ENCODE measurements at regions not wholly inside any gene's neighbourhood (a gene's known extent, or its start where the extent isn't known, plus 50 kb on each side); places are given as distances from the start of the nearest gene placed in this dataset.
A peak's percentile ranks its signal among the peaks of the same experiment; 100 is the strongest.

- no peak for DNase-seq (ENCODE audit: extremely low read depth in 1 of 11, low read depth in 9 of 11, low spot score in 4 of 11)
These were observed 73.6 kb upstream of the GLI2 start for GRCh38 chr2:120662046-120662445.

- DNase-seq (ENCODE audit: extremely low read depth in 1 of 11, low read depth in 9 of 11, low spot score in 4 of 11) = no peak
These were observed 72.9 kb upstream of the GLI2 start for GRCh38 chr2:120662746-120663145.

GRCh38 chr2:120666433-120666832 lies 69.2 kb upstream of the GLI2 start:
- no peak for DNase-seq (ENCODE audit: extremely low read depth in 1 of 11, low read depth in 9 of 11, low spot score in 4 of 11)

DNA sequence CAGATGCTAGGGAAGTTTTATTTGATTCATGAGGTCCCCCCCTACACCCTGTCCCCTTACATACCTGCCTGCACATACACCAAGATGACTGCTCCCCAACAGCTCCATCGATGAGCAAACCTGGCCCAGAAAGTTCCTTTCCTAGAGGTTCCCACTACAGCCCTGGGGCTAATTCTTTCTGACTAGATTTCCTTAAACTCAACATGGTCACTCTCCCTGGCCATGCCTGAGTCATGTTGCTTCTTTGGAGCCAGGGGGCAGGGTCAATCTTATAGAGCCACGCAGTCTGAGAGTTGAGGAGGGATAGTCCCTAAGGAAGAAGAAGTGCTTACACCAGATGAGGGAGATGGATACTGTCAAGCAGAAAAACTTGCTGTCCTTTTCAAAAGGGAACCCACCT lies 67.7 kb upstream of the GLI2 start:
- no peak for DNase-seq (ENCODE audit: extremely low read depth in 1 of 11, low read depth in 9 of 11, low spot score in 4 of 11)

DNA sequence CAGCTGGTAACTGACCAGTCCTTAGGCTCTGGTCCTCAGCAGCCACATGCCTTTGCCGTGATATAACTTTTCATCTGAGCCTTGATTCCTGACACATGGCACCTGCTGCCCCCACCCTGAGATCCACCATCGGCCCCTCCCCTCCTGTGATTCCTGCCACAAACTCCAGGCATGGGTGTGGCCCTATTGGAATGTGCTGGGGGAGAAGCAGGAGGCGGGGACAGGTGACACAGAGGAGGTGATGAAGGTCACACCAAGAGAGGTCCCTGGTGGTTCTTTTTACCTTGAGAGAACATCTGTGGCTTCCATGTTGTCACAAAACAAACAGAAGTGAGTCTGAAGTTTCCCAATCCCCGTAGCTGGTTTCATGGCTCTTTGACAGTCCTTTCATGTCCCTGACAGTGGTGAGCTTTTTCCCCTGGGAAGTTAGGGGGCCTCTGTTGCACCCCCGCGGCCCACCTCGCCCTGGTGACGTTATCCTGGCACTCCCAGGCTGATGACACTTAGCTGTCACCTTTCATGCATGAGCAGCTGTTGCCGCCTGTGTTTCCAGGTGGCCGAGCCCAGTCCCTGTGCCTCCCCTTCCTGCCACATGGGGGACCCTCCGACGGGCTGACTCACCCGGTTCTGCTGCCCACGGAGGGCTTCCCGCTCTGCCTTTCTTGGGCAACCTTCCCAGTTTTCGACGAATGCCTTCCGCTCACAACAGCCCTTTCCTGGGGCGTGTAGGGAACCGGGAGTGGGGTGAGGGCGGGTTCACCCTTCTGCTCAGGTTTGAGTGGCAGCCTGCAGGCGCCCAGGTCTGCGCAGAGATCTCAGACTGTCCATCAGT lies 66.3 kb upstream of the GLI2 start:
- peak in 6 of 11 donors; percentile 20 to 46 (median 34) for DNase-seq (ENCODE audit: extremely low read depth in 1 of 11, low read depth in 9 of 11, low spot score in 4 of 11)

GRCh38 chr2:120669971-120670370 lies 65.7 kb upstream of the GLI2 start:
- no peak for DNase-seq (ENCODE audit: extremely low read depth in 1 of 11, low read depth in 9 of 11, low spot score in 4 of 11)

DNA sequence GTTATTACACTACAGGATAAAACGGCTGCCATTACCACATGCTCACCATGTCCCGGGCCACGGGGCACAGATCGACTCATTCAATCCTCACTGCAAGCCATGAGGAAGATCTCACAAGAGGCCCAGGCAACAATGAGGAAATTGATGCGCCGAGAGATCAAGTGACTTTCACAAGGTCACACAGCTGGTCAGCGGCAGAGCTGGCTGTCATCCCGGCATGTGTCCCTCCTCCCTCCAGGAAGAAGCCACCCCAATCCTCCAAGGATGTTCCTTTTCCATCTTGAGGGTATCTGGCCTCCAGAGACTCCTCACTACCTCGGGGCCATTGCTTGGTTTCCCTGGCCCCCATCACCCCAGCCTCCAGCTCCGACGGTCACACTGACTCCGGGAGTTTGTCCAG lies 65.3 kb upstream of the GLI2 start:
- DNase-seq (ENCODE audit: extremely low read depth in 1 of 11, low read depth in 9 of 11, low spot score in 4 of 11) = no peak

DNA sequence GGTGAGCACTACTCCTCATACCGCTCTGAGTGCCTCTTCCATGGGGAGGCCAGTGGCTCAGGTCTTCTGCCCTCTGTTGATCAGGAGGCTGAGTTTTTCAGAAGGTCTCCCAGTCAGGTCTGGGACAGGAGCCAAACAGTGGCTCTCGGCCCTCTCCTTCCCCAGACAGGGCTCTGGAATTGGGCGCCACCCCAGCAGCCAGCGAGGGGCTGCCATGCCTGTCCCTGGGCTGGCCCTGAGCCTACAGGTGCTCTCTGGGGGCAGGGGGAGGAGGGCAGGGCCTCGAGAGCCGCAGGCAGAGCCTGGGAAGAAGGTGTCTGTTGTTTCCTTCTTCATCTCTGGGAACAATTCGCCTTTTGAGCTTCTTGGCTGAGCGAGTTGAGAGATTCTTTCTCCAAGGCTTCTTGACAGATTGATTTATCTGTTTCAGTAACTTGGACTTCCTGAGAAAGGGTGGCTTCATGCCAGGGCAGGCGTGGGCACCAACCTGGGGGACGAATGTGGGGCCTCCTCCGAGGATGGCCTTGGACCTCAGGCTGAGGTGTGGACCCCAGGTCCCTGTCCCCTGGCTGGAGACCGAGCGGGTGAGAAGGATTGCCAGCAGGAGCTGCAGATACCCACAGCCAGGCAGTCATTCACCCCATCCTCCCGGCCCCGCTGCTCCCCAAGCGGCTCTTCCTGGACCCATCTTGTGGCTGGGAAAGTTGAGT lies 64.7 kb upstream of the GLI2 start:
- no peak for DNase-seq (ENCODE audit: extremely low read depth in 1 of 11, low read depth in 9 of 11, low spot score in 4 of 11)

DNA sequence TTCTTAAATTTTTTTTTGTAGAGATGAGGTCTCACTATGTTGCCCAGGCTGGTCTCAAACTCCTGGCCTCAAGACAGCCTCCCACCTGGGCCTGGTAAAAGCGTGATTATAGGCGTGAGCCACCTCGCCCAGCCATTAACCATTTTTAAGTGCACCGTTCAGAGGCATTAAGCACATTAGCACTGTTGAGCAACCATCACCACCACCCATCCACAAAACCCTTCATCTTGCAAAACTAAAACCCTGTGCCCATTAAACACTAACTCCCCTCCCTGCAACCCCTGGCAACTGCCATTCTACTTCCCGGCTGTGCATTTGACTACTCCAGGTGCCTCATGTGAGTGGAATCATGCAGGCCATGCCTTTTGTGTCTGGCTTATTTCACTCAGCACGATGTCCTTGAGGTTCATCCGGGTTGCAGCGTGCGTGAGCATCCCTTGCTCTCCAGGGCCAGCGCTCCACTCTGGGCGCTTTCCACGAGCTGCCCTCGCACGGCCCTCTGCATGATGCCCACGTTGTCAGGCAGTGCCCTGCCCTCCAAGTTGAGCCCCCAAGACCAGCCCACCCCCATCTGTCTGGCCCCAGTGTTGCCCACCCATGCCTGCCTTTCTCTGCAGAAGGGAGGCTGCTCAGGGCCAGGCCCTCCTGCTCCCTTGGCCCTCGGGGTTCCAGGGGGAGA lies 63.0 kb upstream of the GLI2 start:
- no peak for DNase-seq (ENCODE audit: extremely low read depth in 1 of 11, low read depth in 9 of 11, low spot score in 4 of 11)

DNA sequence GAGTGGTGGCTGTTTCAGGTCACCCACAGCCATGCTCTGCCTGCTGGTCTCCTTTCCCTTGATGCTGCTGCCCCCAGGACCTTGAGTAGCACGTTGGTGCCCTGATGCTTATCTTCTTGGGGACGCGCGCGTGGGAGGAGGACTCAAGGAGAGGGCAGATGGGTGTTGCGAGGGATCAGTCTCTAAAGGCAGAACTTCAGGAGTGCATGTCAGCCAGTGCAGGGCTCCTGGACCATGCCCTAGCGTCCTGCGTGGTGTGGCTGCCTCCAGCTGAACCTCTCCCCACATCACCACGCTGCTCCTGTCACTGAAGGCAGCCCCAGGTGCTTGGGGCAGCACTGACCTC lies 62.5 kb upstream of the GLI2 start:
- DNase-seq (ENCODE audit: extremely low read depth in 1 of 11, low read depth in 9 of 11, low spot score in 4 of 11) = no peak

GRCh38 chr2:120673571-120674061 lies 62.1 kb upstream of the GLI2 start:
- DNase-seq (ENCODE audit: extremely low read depth in 1 of 11, low read depth in 9 of 11, low spot score in 4 of 11) = no peak

GRCh38 chr2:120674246-120675170 lies 61.2 kb upstream of the GLI2 start:
- no peak for DNase-seq (ENCODE audit: extremely low read depth in 1 of 11, low read depth in 9 of 11, low spot score in 4 of 11)

- peak in 4 of 11 donors; percentile 12 to 34 (median 28) for DNase-seq (ENCODE audit: extremely low read depth in 1 of 11, low read depth in 9 of 11, low spot score in 4 of 11)
These were observed 60.1 kb upstream of the GLI2 start for GRCh38 chr2:120675460-120676130.

DNA sequence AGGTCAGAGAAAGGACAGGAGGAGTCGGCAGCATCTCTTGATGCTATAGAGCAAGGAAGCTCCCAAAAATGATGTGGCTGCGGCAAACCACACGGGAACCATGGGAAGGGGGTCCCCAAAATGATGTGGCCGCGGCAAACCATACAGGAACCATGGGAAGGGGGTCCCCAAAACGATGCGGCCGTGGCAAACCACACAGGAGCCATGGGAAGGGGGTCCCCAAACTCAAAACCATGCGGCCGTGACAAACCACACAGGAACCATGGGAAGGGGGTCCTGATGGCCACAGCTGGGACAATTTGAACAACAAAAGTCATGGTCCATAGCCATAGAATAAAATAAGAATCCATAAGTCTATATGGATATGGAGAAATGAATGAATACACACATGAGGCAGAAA lies 58.4 kb upstream of the GLI2 start:
- no peak for DNase-seq (ENCODE audit: extremely low read depth in 1 of 11, low read depth in 9 of 11, low spot score in 4 of 11)

DNA sequence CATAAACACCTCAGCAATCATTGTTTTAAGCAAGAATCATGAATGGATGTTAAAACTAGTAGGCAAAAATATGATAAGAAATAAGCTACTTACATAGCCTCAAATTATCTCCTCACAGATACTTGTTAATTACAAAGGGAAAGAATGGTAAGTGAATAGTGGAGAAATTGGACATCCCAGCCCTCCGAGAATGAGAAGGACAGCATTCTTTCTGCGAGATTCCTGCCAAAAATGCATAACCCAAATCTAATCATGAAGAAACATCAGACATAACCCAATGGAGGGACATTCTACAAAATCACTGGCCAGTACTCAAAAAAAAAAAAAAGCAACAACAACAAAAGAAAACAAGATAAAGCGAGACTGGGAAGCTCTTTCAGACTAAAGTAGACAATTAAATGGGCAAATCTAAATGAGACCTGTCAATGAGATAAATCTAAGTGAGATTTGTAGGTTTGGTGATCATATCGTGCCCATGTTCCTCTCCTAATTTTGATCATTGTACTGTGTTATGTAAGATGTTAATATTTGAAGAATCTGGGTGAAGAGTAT lies 57.9 kb upstream of the GLI2 start:
- no peak for DNase-seq (ENCODE audit: extremely low read depth in 1 of 11, low read depth in 9 of 11, low spot score in 4 of 11)

DNA sequence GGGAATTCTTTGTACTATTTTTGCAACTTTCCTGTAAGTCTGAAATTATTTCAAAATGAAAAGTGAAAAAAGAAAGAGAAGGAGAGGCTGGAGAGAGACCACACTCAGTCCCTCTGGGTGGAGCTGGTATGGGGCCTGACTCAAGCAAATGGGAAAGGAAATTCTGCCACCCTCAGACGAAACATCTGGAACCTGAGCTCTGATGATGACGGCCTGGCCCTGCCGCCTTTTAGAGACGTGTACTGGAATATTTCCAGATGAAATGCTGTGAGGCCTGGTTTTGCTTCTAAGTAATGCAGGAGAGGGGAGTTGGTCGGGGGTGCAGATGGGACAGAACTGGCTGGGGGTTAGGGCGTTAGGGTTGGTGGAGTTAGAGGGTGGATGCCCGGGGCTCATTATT lies 57.4 kb upstream of the GLI2 start:
- DNase-seq (ENCODE audit: extremely low read depth in 1 of 11, low read depth in 9 of 11, low spot score in 4 of 11) = no peak

DNA sequence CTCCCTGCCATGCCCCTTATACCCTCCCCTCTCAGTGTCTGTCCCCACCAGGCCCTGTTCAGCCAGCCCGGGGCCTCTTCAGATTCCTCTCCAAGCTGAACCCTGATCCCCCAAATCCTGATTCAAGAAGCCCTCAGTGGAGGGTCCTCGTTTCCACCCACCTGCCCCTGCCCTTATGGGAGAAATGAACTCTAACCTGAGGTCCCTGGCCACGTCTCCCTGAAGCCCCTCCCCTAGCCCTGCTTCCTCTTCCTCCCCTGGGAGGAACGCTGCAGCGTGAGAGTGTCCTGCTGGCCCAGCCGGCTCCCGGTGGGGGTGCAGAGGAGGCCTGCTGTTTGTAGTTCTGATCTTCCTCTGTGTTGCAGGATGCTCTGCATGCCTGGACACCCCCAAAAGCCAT lies 56.7 kb upstream of the GLI2 start:
- DNase-seq (ENCODE audit: extremely low read depth in 1 of 11, low read depth in 9 of 11, low spot score in 4 of 11) = no peak

DNA sequence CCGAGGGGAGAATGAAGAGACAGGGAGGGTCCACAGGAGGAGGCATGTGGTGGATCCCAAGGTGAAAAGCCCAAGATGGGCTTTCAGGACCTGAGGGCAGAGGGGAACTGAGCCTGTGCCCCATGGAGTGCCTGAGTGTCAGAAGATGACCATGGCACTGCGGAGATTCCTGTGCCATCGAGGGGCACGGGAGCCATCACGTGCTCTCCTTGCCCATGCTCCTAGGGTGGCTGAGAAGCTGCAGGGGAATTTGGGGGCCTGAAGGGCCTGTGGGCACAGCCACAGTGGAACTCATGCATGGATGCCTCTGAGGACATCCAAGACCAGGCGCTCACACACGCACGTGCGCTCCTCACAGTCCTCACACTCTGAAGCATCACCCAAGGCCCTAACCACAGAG lies 56.1 kb upstream of the GLI2 start:
- DNase-seq (ENCODE audit: extremely low read depth in 1 of 11, low read depth in 9 of 11, low spot score in 4 of 11) = no peak
